HG02943 (cell line): ENCODE measurements at regions not wholly inside any gene's neighbourhood (a gene's known extent, or its start where the extent isn't known, plus 50 kb on each side); places are given as distances from the start of the nearest gene placed in this dataset.
"Not testable (repeated sequence)": the region's sequence is repeated elsewhere in the genome, so short reads cannot be mapped to it uniquely, and the experiment has no call there.

Source experiments
- ATAC-seq: cut with Tn5 transposase; IDR thresholded peaks from one replicate; pipeline ENCODE4 v1.9.1; 2021; ENCODE audit warnings: mild to moderate bottlenecking, low read depth, moderate library complexity; ENCODE audit not compliant: unreplicated experiment

DNA sequence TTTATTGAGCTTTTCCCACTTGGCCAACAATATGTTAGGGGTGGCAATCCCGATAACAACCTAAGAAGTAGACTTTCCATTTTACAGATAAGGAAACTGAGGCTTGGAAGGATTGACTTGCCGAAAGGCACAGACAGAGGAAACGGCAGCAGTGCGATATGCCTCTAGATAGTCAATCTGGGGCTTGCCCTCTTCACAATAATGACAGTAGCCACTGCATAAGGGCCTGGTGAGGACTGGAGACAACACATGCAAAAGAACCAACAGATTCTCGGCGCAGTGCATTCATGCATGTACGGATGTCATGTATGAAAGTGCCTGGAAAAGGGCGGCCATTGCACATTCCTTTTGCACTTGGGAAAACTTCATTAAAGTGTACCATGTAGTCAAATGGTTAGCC lies 811.2 kb downstream of the RNF144A start:
- no peak for ATAC-seq

- no peak for ATAC-seq
Measured at GRCh38 chr2:7730449-7730848, 813.2 kb downstream of the RNF144A start.

DNA sequence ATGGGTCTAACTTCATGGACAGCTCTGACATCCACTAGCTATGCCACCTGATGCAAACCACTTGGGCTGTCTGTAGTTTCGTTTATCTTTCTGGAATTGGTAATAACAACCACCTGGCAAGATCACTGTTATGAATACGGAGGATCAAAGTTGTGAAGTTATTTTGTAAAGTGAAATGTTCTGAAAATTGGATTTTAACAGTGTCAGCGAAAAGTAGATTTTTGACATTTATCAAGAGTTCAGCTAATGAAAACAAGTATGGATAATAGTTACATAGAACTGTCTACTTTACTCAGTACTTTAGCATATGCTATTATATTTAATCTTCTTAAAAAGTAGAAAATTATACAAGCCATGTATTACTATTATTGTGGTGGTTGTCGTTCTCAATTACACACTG lies 813.8 kb downstream of the RNF144A start:
- ATAC-seq = no peak

DNA sequence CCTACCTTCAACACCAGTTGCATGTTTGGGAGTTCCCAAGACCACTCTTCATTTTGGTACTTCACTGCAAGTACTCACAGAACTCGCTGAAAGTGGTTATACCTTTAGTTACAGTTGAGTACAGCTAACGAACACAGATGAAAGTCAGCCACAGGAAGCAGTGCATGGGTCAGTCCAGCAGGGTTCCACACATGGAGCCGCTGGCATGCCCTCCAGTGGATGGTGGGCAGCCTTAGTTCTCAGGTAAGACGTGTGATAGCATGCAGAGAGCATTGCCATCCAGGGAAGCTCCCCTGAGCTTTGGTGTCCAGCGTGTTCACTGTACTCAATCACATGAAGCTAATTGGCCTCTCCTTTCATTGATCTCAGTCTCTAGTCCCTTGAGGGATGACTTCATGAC lies 815.3 kb downstream of the RNF144A start:
- no peak for ATAC-seq

DNA sequence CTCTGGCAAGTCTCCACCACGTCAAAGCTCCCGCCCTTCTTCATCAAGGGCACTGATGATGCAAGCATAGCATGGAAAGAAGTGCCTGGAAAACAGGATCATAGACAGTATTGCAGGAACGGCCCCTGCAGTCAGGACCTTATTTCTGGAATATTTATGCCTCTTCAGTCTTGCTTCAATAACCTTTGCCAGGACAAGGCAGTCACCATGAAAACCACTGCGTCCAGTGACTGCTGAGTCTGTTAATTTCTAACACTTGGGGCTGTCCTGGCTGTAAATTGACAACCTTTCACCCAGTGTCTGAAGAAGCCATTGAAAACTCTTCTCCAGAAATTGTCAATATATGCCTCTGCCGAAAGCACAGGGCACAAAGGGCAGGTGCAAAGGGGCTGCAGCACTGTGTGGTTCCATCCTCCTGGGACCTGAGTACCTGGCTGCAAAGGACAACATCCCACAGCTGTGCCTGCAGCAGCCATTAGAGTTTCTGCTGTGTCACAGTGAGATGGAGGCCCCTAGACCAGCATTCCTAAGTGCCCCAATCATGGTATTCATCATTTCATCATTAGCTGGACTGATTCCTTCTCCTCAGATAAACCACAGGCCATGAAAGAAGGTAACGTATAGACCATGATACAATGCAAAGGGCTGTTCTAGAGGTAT lies 819.6 kb downstream of the RNF144A start:
- ATAC-seq = no peak

DNA sequence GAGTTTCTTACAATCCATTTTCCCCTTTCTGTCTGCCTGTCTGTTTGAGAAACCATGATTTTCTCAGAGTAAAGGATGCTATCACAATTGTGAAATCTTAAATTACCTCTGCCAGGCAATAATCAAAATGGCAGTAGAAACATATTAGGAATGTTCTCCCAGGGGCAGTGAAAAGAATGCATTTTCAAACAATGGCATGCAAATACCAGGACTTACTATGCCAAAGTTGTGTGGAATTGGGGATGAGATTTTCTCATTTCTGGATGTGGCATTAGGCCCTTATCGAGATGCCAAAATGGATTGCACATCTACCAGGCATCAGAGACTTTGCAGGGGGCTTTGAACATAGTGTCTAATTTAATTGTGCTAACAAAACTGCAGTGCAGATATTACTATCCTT lies 821.4 kb downstream of the RNF144A start:
- no peak for ATAC-seq

DNA sequence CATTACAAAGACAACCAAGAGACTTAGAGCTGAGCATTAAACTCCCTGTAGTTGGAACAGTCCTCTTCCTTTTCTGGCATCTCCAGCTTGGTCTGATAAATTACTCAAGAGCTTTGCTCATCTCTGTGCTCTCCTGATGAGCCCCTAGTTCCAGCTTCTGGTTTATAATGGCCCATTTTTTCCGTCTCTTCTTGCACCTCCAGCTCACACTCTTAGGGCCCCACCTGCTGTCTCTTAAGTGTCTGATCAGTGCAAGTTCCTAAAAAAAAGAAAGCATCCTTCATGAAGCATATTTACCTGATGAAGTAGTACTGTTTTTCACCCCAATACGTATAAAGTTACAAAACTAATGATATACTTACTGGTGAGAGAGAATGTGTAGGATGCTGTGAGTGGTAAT lies 822.9 kb downstream of the RNF144A start:
- ATAC-seq = no peak

DNA sequence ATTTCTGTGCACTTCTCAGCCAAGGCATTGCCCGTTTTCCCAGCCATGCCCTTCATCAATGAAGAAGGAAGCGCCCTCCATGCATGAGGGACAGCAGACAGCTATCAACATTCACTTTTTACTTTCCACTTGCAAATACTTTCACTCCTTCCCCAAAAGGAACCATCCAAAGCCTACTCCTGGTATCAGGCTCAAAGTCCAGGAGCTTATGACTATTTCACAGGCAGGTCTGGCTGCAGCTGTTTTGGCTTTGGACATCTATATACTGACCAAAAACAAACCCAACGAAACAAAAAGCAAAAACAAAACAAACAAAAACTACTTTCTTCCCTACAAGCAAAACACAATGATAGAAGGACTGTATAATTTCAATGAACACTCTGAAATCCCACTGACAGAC lies 825.1 kb downstream of the RNF144A start:
- ATAC-seq = no peak

DNA sequence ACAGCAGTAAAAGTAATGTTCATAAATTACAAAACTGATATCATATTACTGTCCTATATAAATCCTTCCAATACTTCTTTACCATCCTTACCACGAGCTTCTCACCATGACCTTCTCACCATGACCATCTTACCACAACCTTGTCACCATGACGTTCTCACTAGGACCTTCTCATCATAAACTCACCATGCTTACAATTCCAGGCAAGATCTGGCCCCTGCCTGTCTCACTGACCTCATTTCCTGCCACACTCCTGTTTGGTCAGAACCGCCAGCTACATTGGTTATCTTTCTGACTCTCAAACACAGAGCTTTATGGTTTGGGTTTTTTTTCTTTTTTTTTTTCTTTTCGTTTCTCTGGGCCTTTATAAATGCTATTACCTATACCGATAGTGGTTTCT lies 827.6 kb downstream of the RNF144A start:
- ATAC-seq = no peak

DNA sequence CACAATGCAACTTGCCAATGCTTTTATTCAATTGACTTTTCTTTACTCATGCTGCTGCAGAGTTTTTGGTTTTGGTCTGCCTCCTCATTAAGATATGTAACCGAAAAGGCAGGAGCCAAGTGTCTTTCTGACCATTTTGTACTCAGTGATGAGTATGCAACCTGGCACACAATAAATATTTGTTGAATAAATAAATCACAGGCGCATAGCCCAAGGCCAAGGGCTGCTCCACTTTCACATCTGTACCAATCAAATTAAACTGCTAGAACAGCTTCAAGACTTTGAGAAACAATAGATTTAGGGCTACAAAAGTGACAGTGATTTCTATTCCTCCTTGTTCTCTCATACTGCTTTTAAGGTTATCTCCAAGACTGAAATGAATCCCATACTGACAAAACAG lies 828.2 kb downstream of the RNF144A start:
- no peak for ATAC-seq

DNA sequence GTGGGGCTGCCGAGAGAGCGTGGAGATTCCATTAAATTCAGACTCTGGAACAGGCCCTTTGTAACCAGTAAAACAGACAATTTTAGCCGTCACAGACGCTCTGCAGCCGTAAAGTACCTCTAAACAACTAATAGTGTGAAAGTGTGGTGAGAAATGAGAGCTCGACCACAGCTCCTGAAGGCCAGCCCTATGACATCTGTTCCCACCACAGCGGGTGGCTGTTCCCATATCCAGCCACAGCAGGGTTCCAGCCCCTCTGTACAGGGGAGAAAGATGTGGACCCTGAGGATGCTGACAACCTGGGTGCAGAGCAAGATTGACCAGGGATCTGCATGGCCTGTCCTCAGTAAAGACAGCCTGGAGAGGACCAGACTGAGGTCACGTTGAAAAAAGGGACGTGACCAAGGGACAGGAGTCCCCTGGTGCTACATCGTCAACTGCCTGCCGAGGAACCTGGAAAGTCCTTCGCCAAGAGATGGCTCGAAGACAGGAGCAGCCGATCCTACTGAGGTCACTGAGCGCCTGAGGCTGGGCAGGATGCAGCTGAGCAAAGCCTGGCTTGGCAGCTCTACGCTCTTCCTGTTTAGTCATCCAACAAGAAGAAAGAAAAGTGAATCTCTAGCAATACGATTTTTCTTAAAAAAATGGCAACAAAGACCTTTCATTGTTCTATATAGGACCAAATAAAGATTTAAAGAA lies 831.7 kb downstream of the RNF144A start:
- ATAC-seq = no peak

DNA sequence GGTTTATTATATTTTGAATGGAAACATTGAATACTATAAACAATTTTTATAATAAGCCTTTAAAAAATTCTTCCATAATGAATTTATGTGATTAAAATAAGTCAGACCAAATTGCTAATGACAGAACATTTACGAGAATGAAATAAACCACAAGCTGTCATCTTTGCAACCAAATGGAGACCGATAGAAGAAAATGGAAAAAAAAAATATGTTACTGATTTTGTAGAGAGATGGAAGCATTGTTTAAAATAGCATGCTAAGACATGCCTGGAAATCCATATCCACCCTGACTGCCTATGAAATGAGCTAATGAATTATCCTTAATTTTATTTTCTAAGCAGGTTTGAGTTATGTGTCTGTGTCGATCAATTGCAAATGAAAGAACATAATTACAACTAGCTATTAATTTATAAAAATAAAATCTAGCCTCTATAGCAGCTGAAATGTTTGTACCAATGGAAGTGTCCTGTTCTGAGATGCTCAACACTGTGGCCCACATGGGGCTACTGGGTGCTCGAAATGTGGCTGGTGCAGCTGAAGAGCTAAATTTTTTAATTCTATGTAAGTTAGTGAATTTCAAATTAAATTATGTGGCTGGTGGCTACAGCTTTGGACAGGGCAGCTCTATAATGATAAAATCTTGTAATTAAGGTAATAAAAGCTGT lies 832.8 kb downstream of the RNF144A start:
- no peak for ATAC-seq

DNA sequence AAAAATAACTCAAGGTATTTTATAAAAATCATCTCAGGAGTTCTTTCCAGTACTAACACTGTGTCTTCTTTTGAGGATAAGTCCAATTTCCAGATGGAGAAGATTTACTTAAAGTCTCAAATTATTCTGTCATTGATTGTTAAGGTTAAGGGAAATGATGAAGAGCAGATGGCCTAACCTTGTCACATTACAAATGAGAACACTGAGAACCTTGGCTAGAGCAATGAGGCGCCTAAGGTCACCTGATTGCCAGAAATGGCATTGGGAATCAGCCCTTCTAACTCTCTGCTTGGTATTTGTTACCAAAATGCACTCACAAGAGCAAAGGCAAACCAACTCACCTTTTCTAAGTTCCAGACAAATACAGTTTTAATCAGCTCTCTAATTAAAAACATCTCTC lies 835.1 kb downstream of the RNF144A start:
- ATAC-seq = no peak

- ATAC-seq = no peak
Measured at GRCh38 chr2:7753777-7754176, 836.6 kb downstream of the RNF144A start.

DNA sequence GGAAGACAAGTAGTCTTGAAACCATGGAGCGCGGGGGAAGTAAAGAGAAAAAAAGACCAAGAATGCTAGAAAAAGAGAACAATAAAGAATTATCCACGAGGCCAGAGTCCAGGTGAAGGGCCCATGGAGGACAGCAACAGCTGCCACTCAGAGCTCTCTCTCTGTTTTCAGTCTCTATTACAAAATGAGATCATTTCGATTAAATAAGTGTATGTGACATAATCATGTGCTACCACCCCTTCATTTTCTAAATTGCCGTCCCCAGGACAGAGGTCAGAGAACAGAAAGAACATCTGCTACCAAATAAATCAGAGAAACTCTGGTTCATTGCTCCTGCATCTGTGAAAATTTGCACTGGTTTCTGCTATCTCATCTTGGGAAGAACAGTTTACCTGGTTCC lies 838.7 kb downstream of the RNF144A start:
- no peak for ATAC-seq

DNA sequence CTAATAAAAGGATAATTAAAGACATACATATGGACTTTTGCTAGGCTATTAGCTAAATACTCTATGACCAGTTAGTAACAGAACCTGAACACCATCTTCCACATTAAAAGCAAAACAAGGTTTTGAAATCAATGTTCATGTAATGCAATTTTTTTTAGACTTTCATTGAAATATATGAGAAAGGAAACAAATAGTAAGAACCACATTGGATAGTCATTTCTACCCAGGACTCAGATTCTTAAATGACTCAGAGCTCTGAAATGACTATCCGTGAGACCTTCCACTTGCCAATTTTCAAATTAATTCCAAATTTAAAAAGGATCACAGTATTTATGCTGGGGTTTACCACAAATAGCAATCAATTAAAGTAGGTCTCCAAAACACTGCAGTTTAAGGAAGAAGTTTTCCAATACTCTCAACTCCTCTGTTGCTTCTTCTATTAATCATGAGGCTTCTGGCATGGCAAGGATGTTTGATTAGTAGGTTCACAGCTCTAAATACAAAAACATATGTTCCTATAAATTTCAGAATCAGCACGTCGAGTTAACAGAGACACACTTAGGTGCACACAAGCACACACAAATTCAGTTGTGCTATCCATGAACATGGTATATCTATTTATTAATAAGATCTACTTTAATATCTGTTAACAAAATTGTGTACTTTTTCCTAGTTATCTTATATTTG lies 841.0 kb downstream of the RNF144A start:
- ATAC-seq = no peak

DNA sequence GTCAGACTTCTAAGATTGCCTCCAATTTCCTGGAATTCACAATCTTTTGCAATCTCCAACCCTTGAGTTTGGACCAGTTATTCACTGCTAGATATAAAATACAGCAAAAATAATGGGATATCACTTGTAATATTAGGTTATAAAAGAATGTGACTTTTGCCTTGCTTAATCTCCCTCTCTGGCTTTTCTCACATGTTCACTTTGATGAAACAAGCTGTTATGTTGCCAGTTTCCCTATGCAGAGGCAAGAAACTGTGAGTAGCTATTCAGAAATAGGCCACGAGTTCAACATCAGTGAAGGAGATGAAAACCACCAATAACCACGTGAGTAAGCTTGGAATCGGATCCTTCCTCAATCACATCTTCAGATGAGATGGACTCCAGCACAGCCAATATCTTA lies 842.7 kb downstream of the RNF144A start:
- ATAC-seq = no peak

- not testable (repeated sequence) for ATAC-seq
Measured at GRCh38 chr2:7763418-7763817, 846.2 kb downstream of the RNF144A start.

GRCh38 chr2:7765236-7765635 lies 848.0 kb downstream of the RNF144A start:
- no peak for ATAC-seq

DNA sequence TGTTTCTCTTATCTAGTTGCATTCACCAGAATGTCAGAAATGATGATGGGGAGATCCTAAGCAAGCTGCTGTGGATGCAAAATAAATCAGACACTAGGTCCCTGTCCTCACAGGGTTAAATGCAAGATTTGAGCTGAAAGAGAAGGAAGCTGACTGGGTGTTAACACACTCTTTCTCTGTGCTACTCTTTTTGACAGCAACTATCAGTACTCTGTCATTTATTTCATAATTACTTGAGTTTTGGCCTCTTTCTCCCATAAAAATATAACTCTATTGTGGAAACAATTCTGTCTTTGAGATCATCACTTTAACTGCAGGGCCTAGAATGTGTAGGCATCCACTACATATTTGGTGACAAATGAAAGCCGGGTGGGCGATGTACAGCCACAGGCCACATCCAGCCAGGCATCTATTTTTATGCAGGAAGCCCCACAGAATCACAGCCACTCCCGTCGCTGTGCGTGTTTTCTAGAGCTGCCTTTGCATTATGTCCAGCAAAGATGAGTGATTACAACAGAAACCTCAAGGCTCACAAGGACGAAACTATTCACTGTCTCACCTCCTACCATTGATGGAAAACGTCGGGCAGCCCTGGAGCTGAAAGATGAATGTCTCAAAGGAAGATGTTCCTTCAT lies 849.0 kb downstream of the RNF144A start:
- ATAC-seq = no peak
